HCT116 (cell line): ENCODE measurements at regions not wholly inside any gene's neighbourhood (a gene's known extent, or its start where the extent isn't known, plus 50 kb on each side); places are given as distances from the start of the nearest gene placed in this dataset.

Experiments used
- ATAC-seq: fragments of 200-7000 bp; cut with Tn5 transposase; 2 replicates; pipeline ENCODE4 v1.9.1; 2020; ENCODE audit warnings: mild to moderate bottlenecking, moderate library complexity
- BruUV-seq: library from RNA; stranded (reverse); fragments of 400-500 nt; replicated peaks from 2 replicates; lab custom pipeline; 2021; lab: Mats Ljungman, UMichigan
- CTCF ChIA-PET: fragments of 300-600 bp; sonication (Branson Sonifier 250); formaldehyde crosslinking; loops from one replicate; lab custom pipeline; 2021; ENCODE audit warnings: antibody characterized with exemption; lab: Charles Lee
- POLR2A ChIA-PET: fragments of 300-600, 350-600 bp; sonication (Branson Sonifier 250); formaldehyde crosslinking; loops from one replicate; lab custom pipeline; 2021; ENCODE audit warnings: antibody characterized with exemption; lab: Charles Lee
- RAD21 ChIA-PET, 2 experiments: fragments of 300-600 bp; sonication (Branson Sonifier 250); formaldehyde crosslinking; loops; one replicate each; lab custom pipeline; 2023; ENCODE audit warnings: low total read pairs in 2 of 2; ENCODE audit not compliant: uncharacterized antibody in 2 of 2, unreplicated experiment in 2 of 2, low non-redundant PET in 1 of 2; lab: Charles Lee
- DNase-seq: peaks from one replicate; pipeline ENCODE4 v3.0.0-alpha.2; 2010; ENCODE audit warnings: low read depth, low spot score
- H2AFZ ChIP-seq: fragments of 200-600 bp; shearing (Covaris generic), sonication (generic); 2 replicates; pipeline ENCODE4 v1.6.1; 2017; ENCODE audit warnings: low read depth, mixed run types, mixed read lengths, antibody characterized with exemption, low read length; ENCODE audit not compliant: poor library complexity, severe bottlenecking
- H3K27ac ChIP-seq: 2 replicates; pipeline ENCODE4 v1.5.1; 2012; ENCODE audit warnings: low read depth, low read length
- H3K27me3 ChIP-seq: fragments of 200-600 bp; sonication (generic); 2 replicates; pipeline ENCODE4 v1.6.1; 2016; ENCODE audit warnings: mixed run types, low read length, mixed read lengths; ENCODE audit not compliant: insufficient read depth
- H3K36me3 ChIP-seq, 2 experiments: fragments of 200-500 bp in 1 of 2; fragments of 200-600 bp in 1 of 2; sonication (Bioruptor generic) in 1 of 2; sonication (generic) in 1 of 2; 2 replicates each; pipeline versions ENCODE4 v1.5.1 to v1.6.1; 2014 to 2016; ENCODE audit warnings: low read length in 2 of 2, inconsistent platforms in 1 of 2, mixed read lengths in 1 of 2, mixed run types in 1 of 2; ENCODE audit not compliant: insufficient read depth in 2 of 2, control insufficient read depth in 1 of 2
- H3K4me1 ChIP-seq, 2 experiments: fragments of 200-600 bp in 1 of 2; sonication (generic) in 1 of 2; 2 replicates each; pipeline versions ENCODE4 v1.5.1 to v1.6.1; 2012 to 2017; ENCODE audit warnings: low read length in 2 of 2, inconsistent platforms in 1 of 2, mild to moderate bottlenecking in 1 of 2, mixed read lengths in 1 of 2, mixed run types in 1 of 2, moderate library complexity in 1 of 2; ENCODE audit not compliant: insufficient read depth in 2 of 2, control insufficient read depth in 1 of 2
- H3K4me2 ChIP-seq: fragments of 200-600 bp; sonication (generic); 2 replicates; pipeline ENCODE4 v1.6.1; 2017; ENCODE audit warnings: mixed run types, low read length, mixed read lengths
- H3K4me3 ChIP-seq, 2 experiments: fragments of 200-600 bp in 1 of 2; sonication (generic) in 1 of 2; replicated peaks in 1 of 2; 2 replicates each; pipeline ENCODE4 v1.5.1; 2011 to 2016; ENCODE audit warnings: low read length in 2 of 2, control low read depth in 1 of 2, low read depth in 1 of 2, mild to moderate bottlenecking in 1 of 2, mixed read lengths in 1 of 2, mixed run types in 1 of 2
- H3K79me2 ChIP-seq: fragments of 200-600 bp; sonication (generic); 2 replicates; pipeline ENCODE4 v1.6.1; 2017; ENCODE audit warnings: mild to moderate bottlenecking, mixed run types, low read length, moderate library complexity, mixed read lengths; ENCODE audit not compliant: insufficient read depth
- H3K9ac ChIP-seq: fragments of 200-600 bp; sonication (generic); 2 replicates; pipeline ENCODE4 v1.6.1; 2016; ENCODE audit warnings: low read length, mixed read lengths
- H3K9me2 ChIP-seq: fragments of 200-600 bp; sonication (generic), shearing (Covaris generic); 2 replicates; pipeline ENCODE4 v1.6.1; 2017; ENCODE audit warnings: mixed run types, mild to moderate bottlenecking, moderate library complexity; ENCODE audit not compliant: insufficient read depth
- H3K9me3 ChIP-seq, 2 experiments: fragments of 200-500 bp in 1 of 2; fragments of 200-600 bp in 1 of 2; sonication (Bioruptor generic) in 1 of 2; sonication (generic) in 1 of 2; 2 replicates each; pipeline ENCODE4 v1.6.1; 2014 to 2017; ENCODE audit warnings: low read length in 2 of 2, mixed read lengths in 2 of 2, inconsistent platforms in 1 of 2, low read depth in 1 of 2, mild to moderate bottlenecking in 1 of 2, mixed run types in 1 of 2, moderate library complexity in 1 of 2; ENCODE audit not compliant: control insufficient read depth in 1 of 2, insufficient read depth in 1 of 2
- H4K20me1 ChIP-seq: fragments of 200-600 bp; sonication (generic), shearing (Covaris generic); 2 replicates; pipeline ENCODE4 v1.6.1; 2017; ENCODE audit warnings: mixed run types, mild to moderate bottlenecking, moderate library complexity; ENCODE audit not compliant: insufficient read depth
- ATF3 ChIP-seq: IDR thresholded peaks from 2 replicates; pipeline ENCODE4 v1.6.1; 2012
- CTCF ChIP-seq, 3 experiments: fragments of 200-600 bp in 1 of 3; sonication (generic) in 1 of 3; IDR thresholded peaks in 2 of 3; conservative IDR thresholded peaks in 1 of 3; 2 replicates each; pipeline ENCODE4 v1.5.1; 2012 to 2017; ENCODE audit warnings: low read depth in 2 of 3, low read length in 2 of 3, antibody characterized with exemption in 1 of 3, borderline replicate concordance in 1 of 3, control low read depth in 1 of 3, mild to moderate bottlenecking in 1 of 3, mixed read lengths in 1 of 3, mixed run types in 1 of 3, moderate library complexity in 1 of 3; ENCODE audit not compliant: insufficient read depth in 1 of 3
- ELF1 ChIP-seq: IDR thresholded peaks from 2 replicates; pipeline ENCODE4 v1.6.1; 2012; ENCODE audit warnings: low read depth, borderline replicate concordance
- EZH2phosphoT487 ChIP-seq: fragments of 200-600 bp; IDR thresholded peaks from 2 replicates; pipeline ENCODE4 v1.6.1; 2018; ENCODE audit warnings: antibody characterized with exemption, borderline replicate concordance
- FOSL1 ChIP-seq: IDR thresholded peaks from 2 replicates; pipeline ENCODE4 v1.6.1; 2012; ENCODE audit warnings: low read depth
- JUND ChIP-seq: IDR thresholded peaks from 2 replicates; pipeline ENCODE4 v1.6.1; 2012
- POLR2AphosphoS5 ChIP-seq: IDR thresholded peaks from 2 replicates; pipeline ENCODE4 v1.6.1; 2011; ENCODE audit warnings: mild to moderate bottlenecking, low read depth, low read length, moderate library complexity
- RAD21 ChIP-seq: IDR thresholded peaks from 2 replicates; pipeline ENCODE4 v1.6.1; 2012; ENCODE audit warnings: low read depth, mild to moderate bottlenecking
- REST ChIP-seq: IDR thresholded peaks from 2 replicates; pipeline ENCODE4 v1.6.1; 2012; ENCODE audit warnings: low read depth
- SIN3A ChIP-seq: IDR thresholded peaks from 2 replicates; pipeline ENCODE4 v1.6.1; 2012; ENCODE audit warnings: low read depth
- SRF ChIP-seq: IDR thresholded peaks from 2 replicates; pipeline ENCODE4 v1.6.1; 2012; ENCODE audit warnings: low read depth
- TCF7L2 ChIP-seq: IDR thresholded peaks from 2 replicates; pipeline ENCODE4 v1.7.0; 2011; ENCODE audit warnings: borderline replicate concordance, inconsistent platforms; ENCODE audit not compliant: insufficient read depth, insufficient read length; ENCODE audit errors: extremely low read depth
- YY1 ChIP-seq: IDR thresholded peaks from 2 replicates; pipeline ENCODE4 v1.6.1; 2011; ENCODE audit warnings: low read length, low read depth, moderate library complexity, mild to moderate bottlenecking; ENCODE audit not compliant: insufficient replicate concordance; ENCODE audit errors: extremely low read depth
- ZFX ChIP-seq: fragments of 450-650 bp; IDR thresholded peaks from 2 replicates; pipeline ENCODE4 v1.6.1; 2017
- intact Hi-C: fragments of 100-400 bp; cut with micrococcal nuclease; formaldehyde crosslinking; loops from 2 replicates; pipeline ENCODE4 v1.10.0; 2022

- Histone ChIP-seq H3K9me2 (no peaks in the 10 kb centered on the region), H3K9ac (no peak overlapping the region), H3K27ac (no peak overlapping the region), H2AFZ (no peak overlapping the region), H3K4me3 (no peak overlapping the region), H3K79me2 (no peaks in the 10 kb centered on the region), H3K4me1 (no peaks in the 10 kb centered on the region), H3K9me3 (no peaks in the 10 kb centered on the region), H4K20me1 (no peaks in the 10 kb centered on the region), H3K27me3 (no peaks in the 10 kb centered on the region), H3K4me2 (no peak overlapping the region), H3K36me3 (no peaks in the 10 kb centered on the region)
- no peak for DNase-seq
- ATAC-seq: no peak
- ChIA-PET POLR2A (no interaction called here), RAD21 (no interaction called here), CTCF (no interaction called here)
- BruUV-seq: no TSS peak
- intact Hi-C loops: no loop called here
- no peak for TF ChIP-seq ELF1
- 0 out of 2 replicates have a peak, but pooled peaks have one; percentile 8 for TF ChIP-seq FOSL1
Measured at GRCh38 chr5:174947548-174947947, 223.2 kb downstream of the MSX2 start.

GRCh38 chr5:174945853-174946252, 221.5 kb downstream of the MSX2 start:
- intact Hi-C loops: no loop called here
- H3K4me1 ChIP-seq: no peaks in the 10 kb centered on the region
- H3K9me2 ChIP-seq: no peaks in the 10 kb centered on the region
- no TSS peak for BruUV-seq
- H3K27me3 ChIP-seq: no peaks in the 10 kb centered on the region
- H3K9me3 ChIP-seq: no peaks in the 10 kb centered on the region
- H3K9ac ChIP-seq: no peak overlapping the region
- H3K27ac ChIP-seq: no peak overlapping the region
- ChIA-PET CTCF (no interaction called here), RAD21 (no interaction called here), POLR2A (no interaction called here)
- no peaks in the 10 kb centered on the region for H3K79me2 ChIP-seq
- H3K36me3 ChIP-seq: no peaks in the 10 kb centered on the region
- DNase-seq (no peak), ATAC-seq (no peak)
- no peak overlapping the region for H3K4me2 ChIP-seq
- H4K20me1 ChIP-seq: no peaks in the 10 kb centered on the region
- TF ChIP-seq FOSL1 (no peak), RAD21 (no peak), EZH2phosphoT487 (no peak), JUND (no peak), SIN3A (no peak), REST (no peak), CTCF (IDR thresholded peaks at IDR 0.05 in 2 of 3, conservative IDR thresholded peaks at IDR 0.05 in 1 of 3; ENCODE audit: borderline replicate concordance in 1 of 3, insufficient read depth in 1 of 3, low read depth in 2 of 3, low read length in 2 of 3) (no peak), ATF3 (no peak), YY1 (no peak), ZFX (no peak), ELF1 (no peak), SRF (no peak), TCF7L2 (no peak), POLR2AphosphoS5 (no peak)
- H2AFZ ChIP-seq: no peak overlapping the region
- no peak overlapping the region for H3K4me3 ChIP-seq
